GM19025 (cell line): ENCODE measurements at regions not wholly inside any gene's neighbourhood (a gene's known extent, or its start where the extent isn't known, plus 50 kb on each side); places are given as distances from the start of the nearest gene placed in this dataset.

Experiments
- ATAC-seq: cut with Tn5 transposase; IDR thresholded peaks from one replicate; pipeline ENCODE4 v1.9.1; 2021; ENCODE audit warnings: mild to moderate bottlenecking, low read depth, moderate library complexity; ENCODE audit not compliant: unreplicated experiment

GRCh38 chr10:106216085-106216484, 948.4 kb downstream of the SORCS1 start:
- no peak for ATAC-seq

GRCh38 chr10:106214243-106214642, 950.3 kb downstream of the SORCS1 start:
- ATAC-seq = no peak

- no peak for ATAC-seq
Measured at GRCh38 chr10:106213493-106213892, 951.0 kb downstream of the SORCS1 start.

- no peak for ATAC-seq
Measured at GRCh38 chr10:106198275-106198674, 966.2 kb downstream of the SORCS1 start.

GRCh38 chr10:106189292-106189691, 975.2 kb downstream of the SORCS1 start:
- no peak for ATAC-seq

- ATAC-seq = no peak
Measured at GRCh38 chr10:106185951-106186350, 978.6 kb downstream of the SORCS1 start.

GRCh38 chr10:106183041-106183440, 981.5 kb downstream of the SORCS1 start:
- no peak for ATAC-seq

- no peak for ATAC-seq
Measured at GRCh38 chr10:106182542-106182941, 982.0 kb downstream of the SORCS1 start.

GRCh38 chr10:106181501-106181900, 983.0 kb downstream of the SORCS1 start:
- ATAC-seq = no peak

GRCh38 chr10:106179430-106179829, 985.1 kb downstream of the SORCS1 start:
- ATAC-seq = no peak

- no peak for ATAC-seq
Measured at GRCh38 chr10:106175760-106176377, 988.6 kb downstream of the SORCS1 start.

- no peak for ATAC-seq
Measured at GRCh38 chr10:106173838-106174237, 990.7 kb downstream of the SORCS1 start.

GRCh38 chr10:106169241-106169640, 995.3 kb downstream of the SORCS1 start:
- no peak for ATAC-seq

- no peak for ATAC-seq
Measured at GRCh38 chr10:106167946-106168345, 996.6 kb downstream of the SORCS1 start.

- no peak for ATAC-seq
Measured at GRCh38 chr10:106158241-106158640, 1006.3 kb downstream of the SORCS1 start.

GRCh38 chr10:106147021-106147420, 1017.5 kb downstream of the SORCS1 start:
- no peak for ATAC-seq

- ATAC-seq = no peak
Measured at GRCh38 chr10:106139915-106140314, 1024.6 kb downstream of the SORCS1 start.

GRCh38 chr10:106136175-106136574, 1028.3 kb downstream of the SORCS1 start:
- no peak for ATAC-seq

GRCh38 chr10:106134326-106135000, 1030.0 kb downstream of the SORCS1 start:
- no peak for ATAC-seq

GRCh38 chr10:106133451-106133850, 1031.1 kb downstream of the SORCS1 start:
- no peak for ATAC-seq

- ATAC-seq = no peak
Measured at GRCh38 chr10:106132956-106133355, 1031.5 kb downstream of the SORCS1 start.

- no peak for ATAC-seq
Measured at GRCh38 chr10:106114656-106115186, 1049.8 kb downstream of the SORCS1 start.
